Activated T-cell treated with anti-CD3 and anti-CD28 coated beads for 24 hours (primary cell): ENCODE measurements at regions not wholly inside any gene's neighbourhood (a gene's known extent, or its start where the extent isn't known, plus 50 kb on each side); places are given as distances from the start of the nearest gene placed in this dataset.
"Not testable (repeated sequence)": the region's sequence is repeated elsewhere in the genome, so short reads cannot be mapped to it uniquely, and the experiment has no call there.

ENCODE experiments used
- DNase-seq: peaks from one replicate; pipeline ENCODE4 v3.0.0-alpha.2; 2020; ENCODE audit warnings: low read depth

DNA sequence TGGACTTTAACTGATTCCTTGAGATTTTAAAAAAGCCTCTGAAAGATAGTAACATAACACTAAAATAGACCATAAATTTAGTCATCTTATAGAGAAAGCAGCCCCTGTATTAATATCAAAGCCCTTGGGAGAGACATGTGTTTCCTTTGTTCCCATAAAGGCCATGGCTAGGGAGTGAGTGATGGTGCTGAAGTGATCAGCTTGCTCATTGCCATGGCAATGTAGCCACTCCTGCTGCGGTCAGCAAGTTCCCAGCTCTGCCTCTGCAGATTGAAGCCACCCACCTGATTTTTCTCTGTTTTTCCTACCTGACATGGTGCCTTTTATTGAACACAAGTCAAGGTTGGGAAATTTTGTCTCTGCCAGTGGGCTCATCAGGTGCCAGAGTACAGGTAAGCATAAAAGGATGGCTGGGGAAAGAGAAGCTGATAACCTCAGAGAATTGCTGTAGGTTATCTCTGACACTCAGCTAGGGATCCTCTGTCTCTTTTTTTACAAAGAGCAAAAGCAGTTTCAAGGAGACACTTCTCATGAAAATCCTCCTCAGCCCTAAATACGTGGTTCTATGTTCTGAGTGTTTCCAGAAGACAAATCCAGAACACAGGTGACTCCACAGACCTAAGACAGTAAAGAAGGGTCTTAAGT lies 296.3 kb upstream of the NMUR2 start:
- no peak for DNase-seq

DNA sequence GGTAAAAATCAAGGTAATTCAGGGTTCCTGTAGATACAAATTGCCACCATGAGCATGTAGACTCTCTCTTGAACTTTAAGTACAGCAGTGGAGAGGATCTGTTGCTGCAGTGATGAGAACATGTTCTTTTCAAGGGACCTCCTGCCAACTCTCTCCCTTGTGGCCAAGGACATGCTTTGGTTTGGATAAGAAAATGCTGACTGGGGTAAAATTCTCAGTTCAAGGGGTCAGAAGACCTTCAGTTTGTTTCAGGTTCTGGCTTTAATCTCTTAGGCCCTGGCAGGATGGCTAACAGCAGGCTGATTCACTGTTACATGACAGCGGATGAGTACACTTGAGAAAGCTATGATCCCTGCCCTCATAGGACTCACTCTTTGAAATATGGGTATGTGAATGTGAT lies 299.2 kb upstream of the NMUR2 start:
- no peak for DNase-seq

DNA sequence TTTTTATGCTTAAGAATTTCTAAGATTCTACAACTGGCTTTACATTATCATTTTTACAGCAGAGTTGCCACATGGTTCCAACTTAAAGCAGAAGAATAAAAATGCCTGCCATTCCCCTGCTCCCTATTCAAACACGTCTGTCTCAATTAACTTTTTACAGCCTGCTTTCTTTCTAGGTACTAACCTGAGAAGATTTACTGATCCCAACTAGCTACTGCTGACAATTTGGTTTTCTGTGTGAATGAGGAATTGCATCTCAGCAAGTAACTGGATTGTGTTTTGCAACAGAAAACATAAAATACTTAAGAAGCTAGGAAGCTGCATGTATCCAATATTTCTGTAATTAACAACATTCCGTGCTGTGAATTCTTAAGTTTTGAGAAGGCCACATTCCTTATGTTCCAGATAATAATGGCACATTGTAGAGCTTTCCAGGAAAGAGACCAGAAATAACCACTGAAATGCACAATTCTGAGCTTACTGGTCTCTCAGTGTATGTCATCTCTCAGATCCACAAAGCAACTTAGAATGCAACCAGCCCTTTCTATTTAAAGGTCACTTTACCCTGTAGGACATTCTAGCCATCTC lies 306.8 kb upstream of the NMUR2 start:
- DNase-seq = no peak

DNA sequence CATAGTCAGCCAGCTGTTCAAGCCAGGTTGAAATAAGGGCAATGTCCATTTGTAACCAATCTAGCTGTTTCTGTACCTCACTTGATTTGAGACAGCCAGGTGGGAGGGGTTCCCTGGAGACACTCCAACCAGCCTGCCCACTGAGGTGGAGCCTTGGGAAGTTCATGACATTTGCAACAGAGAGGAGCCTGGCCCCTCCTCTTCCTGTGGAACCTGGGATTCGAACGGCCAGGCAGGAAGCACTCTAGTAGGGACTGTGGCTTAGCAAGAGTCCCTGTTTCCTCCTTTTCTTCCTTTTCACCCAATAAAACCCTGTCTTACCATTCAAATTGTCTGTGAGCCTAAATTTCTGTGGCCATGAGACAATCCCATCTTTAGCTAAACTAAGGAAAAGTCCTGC lies 312.3 kb upstream of the NMUR2 start:
- no peak for DNase-seq

DNA sequence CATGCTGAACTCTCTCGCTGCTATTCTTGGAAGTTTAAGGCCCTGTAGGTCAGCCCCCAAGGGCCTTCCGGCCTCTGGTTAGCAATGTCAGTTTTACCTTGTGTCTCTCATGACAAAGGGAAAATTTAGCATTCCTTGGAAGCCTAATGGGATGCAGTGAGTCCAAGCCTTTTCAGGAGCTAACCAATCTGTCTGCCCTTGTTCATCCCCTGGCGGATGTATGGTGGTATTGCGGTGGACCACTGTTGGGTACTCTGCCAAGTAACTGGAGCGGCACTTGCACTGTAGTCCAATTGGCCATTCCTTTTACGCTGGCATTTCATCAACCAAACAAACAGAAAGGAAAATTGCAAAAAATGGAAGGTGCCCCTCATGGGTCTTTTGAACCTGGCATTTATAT lies 318.4 kb upstream of the NMUR2 start:
- no peak for DNase-seq

DNA sequence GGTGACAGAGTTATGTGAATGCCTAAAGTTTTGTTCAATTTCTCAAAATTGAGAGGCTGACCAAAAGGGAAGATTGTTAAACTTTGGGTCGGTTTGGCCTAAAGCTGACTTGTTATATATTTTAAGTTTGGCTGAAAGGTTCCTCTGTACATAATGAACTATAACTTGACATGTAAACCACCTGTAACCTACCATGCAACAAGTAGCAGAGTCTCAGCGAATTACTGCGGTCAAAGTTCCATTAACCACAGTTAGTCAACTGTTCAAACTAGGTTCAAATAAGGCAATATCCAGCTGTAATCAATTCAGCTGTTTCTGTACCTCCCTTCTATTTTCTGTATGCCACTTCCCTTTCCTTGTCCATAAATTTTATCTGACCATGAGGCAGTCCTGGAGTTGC lies 325.1 kb upstream of the NMUR2 start:
- no peak for DNase-seq

DNA sequence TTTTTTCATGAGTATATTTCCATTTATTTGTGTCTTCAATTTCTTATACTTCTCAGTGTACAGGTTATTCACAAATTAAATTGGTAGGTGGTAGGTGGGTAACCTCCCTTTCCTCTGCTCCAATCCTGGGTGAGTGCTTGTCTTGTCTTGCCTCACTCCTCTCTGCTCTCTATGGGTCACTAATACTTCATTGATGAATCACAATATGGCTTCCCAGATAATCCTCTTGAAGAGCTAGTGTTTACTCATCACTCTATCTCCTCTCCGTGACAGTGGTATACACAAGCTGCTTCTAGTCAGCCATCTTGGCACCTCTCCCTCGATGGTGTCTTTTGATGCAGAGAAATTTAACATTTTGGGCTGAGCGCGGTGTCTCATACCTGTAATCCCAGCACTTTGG lies 331.8 kb upstream of the NMUR2 start:
- DNase-seq = no peak

DNA sequence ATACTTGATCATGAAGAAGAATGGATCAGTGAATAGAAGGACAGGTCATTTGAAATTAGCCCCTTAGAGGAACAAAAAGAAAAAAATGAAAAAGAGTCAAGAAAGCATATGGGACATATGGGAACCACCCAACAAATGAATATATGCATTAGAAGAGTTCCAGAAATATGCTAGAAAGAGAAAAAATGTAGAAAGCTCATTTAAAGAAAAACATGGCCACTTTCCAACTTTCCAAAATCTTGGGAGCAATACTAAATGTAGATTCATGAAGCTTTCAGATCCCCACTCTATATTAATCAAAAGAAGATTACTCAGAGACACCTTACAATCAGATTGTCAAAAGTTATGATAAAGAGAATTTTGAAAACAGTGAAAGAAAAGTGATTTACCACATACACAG lies 334.8 kb upstream of the NMUR2 start:
- no peak for DNase-seq

DNA sequence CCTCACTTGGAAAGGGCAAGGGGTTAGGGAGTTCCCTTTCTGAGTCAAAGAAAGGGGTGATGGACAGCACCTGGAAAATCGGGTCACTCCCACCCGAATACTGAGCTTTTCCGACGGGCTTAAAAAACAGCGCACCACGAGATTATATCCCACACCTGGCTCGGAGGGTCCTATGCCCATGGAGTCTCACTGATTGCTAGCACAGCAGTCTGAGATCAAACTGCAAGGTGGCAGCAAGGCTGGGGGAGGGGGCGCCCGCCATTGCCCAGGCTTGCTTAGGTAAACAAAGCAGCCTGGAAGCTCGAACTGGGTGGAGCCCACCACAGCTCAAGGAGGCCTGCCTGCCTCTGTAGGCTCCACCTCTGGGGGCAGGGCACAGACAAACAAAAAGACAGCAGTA lies 336.0 kb upstream of the NMUR2 start:
- not testable (repeated sequence) for DNase-seq

DNA sequence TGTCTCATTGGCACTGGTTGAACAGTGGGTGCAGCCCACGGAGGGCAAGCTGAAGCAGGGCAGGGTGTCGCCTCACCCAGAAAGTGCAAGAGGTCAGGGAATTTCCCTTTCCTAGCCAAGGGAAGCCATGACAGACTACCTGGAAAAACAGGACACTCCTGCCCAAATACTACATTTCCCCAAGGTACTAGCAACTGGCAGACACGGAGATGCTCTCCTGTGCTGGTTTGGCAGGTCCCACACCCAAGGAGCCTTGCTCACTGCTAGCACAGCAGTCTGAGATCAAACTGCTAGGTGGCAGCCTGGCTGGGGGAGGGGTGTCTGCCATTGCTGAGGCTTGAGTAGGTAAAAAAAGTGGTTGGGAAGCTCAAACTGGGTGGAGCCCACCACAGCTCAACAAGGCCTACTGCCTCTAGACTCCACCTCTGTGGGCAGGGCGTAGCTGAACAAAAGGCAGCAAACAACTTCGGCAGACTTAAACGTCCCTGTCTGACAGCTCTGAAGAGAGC lies 382.7 kb upstream of the NMUR2 start:
- DNase-seq = not testable (repeated sequence)

DNA sequence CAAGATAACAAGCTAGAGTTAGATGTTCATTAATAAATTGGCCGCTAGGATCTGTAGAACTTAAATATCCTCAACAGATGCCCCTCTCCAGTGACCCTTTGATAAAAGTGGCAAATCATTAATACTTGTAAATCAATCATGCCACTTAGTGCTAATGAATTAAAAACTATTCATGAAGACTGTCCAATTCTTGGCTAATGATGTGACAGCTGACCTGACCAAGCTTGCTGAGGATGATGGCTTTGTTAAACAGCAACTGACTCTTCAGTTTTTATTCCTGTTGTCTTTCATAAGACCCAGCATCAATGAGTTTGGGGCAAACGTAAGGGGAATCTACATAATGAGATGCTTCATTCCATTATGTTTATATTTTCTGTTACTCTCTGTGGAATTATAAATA lies 396.8 kb upstream of the NMUR2 start:
- no peak for DNase-seq

DNA sequence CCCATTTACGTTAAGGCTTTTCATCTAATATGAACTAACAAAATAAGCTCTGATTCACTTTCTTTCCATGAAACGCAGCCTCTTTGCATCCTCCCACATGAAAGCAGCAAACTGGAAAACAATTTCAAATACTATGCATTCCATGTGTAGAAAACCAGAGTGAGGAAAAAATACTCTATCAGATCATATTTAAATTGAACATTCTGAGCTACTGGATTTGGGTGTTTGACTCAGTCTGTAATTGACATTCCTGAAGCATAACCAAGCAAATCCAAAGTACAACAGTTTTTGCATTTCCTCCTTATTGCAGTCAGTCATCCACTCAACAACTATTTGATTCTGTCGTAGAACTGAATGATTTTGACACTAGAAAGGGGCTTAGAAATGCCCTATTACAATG lies 399.1 kb upstream of the NMUR2 start:
- no peak for DNase-seq

DNA sequence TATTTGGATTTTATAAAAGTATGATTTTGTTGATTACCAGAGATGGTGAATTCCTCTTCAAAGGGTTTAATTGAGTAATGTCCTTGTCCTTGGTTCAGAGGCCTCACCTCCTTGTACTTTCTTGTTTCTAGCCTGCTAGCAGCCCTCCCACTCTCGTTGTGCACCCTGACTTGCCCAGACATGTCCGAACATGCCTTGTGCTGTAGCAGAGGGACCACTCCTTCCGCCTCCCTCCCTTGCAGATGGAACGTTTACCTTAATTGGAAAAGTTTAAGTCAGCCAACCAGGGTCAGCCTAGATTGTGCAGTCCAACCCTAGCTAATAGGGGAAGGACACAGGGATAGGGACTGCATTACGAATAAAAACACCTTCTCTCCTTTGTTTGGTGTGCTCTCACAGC lies 406.9 kb upstream of the NMUR2 start:
- DNase-seq = no peak

DNA sequence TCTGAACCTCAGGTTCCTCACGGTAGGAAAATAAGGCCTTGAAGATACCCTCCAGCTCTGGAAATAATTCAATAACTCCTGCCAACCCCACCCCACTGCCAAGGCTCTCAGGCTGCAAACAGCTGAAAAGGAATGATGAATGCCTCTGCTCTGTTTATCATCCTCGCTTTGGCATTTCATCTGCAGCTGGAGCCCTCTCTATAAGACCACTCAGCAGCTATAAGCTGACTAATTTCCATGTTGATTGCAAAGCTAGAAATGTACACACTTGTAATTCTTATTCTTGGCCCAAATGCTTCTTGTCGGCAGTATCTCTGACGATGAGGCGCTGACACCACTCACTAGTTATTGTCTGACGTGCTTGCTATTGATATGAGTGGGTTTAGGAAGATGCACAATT lies 408.4 kb upstream of the NMUR2 start:
- DNase-seq = no peak

DNA sequence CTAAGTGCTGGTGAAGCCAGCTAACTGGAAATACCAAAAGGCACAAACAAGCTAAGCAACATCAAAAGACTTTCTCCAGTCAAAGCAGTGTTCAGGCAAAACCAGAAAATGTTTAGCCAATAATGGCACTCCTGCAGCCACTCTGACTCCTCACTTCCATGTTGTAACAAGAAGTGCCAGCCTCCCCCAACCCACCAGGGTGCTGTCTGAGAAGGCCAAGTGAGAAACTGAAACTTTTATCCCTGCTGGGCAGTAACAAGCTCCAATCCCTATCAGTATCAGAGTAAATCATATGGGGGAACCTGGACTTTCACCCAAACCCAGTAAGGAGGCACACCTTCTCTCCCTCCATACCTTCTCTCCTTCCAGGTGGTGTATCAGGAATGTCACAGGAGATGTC lies 414.8 kb upstream of the NMUR2 start:
- no peak for DNase-seq

DNA sequence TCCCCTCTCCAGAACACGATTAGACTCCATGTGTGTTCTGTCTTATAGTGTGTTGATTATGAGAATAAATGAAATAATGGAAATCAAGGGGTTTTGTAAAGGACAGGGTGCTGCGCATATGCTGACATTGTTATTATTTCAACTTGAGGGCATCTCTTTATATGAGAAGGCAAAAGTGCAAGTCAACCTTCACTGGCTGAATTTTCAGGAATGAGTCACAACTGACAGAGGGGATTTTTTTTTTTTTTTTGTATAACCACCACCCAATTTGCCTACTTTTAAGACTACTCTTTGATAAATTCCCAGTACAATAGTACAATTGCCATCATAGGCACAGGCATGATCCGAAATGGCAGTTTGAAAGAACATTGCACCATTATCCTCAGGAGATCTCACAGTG lies 419.2 kb upstream of the NMUR2 start:
- DNase-seq = no peak

DNA sequence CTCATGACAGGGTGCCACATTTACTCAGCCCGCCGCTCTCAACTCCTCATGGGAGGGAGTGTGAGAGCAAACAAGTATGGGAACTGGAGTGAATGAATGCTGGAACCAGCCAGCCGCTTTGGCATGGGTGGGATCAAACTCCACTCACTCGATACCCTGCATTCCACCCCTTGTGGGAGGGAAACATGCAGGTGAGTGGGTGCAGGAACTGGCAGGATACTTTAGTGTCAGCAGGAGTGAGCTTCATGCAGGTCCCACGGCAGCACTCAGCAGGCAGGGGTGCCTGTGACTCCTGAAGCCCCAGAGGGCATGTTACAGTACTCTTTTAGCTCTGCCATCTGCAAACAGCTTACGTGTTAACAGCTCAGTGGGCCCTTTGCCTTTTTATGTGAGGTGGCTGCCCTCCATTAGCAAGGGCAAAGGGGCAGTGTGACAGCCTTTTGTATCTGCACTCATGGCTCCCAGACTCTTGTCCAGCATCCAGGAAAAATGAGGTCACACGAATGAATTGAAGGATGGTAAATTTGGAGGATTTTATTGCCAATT lies 433.2 kb upstream of the NMUR2 start:
- DNase-seq = no peak

DNA sequence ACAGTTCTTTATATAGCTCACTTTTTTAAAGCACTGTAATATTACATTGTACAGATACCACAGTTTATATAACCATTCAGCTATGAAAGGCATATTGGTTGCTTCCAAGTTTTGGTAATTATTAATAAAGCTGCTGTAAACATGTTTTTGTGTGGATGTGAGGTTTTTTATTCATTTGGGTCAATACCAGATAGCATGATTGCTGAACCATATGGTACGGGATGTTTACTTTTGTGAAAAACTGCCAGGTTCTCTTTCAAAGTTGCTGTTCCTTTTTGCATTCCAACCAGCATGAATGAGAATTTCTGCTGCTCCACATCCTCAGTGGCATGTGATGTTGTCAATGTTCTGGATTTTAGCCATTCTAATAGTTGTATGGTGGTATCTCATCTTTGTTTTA lies 439.6 kb upstream of the NMUR2 start:
- no peak for DNase-seq

DNA sequence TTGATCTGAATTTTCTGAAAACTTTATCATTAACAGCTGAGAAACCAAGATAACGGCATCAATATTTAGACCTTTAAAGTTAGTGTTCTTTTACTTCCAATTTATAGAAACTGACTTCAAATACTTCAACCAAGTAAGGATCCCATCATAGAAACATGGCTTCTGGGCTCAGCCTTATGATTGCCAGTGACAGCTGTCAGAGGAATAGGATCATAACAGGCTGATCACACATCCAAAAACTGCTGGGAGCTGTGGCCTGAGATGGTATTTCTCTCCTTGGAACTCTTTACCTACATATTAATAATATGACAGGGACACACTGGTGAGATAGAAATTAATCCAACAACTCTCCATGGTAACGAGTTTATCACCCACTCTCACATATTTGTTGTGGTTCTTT lies 448.3 kb upstream of the NMUR2 start:
- DNase-seq = no peak

DNA sequence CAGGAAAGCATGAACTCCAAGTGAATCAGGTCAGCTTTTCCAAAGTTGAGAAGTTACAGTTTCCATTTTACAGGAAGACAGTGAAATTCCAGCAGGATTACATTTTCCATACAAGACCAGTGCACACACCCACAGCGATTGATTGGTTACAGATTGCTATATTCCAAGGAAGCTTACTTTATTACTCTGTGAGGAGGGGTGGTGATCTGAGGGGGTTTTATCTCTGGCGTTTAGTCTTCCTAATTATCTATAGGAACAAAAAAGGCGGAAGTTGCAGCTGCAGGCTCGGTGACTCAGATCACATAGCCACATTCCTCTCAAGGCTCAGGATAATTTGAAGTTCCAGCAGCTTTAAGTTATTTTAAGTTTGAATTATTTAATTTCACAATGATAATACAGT lies 450.4 kb upstream of the NMUR2 start:
- DNase-seq = no peak

DNA sequence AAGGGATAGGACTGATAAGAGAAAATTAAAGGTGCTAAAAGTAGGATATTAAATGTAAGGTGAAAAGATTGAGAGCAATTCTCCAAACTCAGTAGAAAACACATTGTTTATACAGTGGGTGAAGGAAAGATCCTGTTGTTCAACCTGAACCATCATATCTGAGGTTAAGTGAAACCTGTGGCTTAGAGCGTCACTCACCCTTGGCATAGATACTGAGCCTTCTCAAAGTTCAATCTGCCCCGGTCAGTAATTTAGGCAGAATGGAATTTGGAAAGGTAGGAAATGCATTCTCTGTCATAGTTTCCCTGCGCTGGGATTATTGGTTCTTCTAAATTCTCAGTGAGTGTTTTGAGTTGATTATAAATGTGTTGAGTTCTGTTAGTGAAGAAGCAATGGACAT lies 456.2 kb upstream of the NMUR2 start:
- DNase-seq = no peak

DNA sequence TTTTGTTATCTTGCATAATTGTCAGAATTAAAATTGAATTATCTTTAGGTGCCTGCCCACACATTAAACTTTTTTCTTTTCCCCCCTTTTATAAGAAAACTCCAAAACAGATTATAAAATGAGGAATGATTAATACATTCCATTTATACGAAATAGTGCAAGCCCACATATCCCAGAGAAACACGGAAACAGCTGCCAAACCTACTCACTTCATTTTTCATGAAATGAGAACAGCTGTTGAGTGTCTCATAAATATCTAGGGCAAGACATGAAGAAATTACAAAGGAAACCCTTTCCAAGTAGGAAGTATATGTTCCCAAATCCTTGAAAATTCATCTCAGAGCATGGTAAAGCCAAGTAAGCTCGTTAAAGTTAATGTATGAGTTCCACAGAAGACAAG lies 459.4 kb upstream of the NMUR2 start:
- no peak for DNase-seq

DNA sequence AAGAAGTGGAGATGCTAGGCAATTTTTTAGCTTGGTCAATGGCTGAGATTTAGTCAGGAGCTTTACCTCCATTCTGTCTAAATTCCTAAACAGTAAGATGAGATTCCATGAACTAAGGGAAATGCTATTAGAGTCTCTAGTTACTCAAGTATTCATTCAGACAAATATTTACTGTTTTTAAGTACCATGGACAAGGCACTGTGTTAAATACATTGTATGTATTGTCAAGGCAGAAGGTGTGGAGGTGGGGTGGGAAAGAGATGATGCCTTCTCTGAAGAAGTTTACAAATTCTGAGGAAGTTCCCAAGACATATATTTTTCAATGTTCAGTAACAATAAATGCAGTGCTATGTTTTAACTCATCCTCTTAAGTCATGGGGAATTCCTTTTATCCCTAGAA lies 459.9 kb upstream of the NMUR2 start:
- DNase-seq = no peak

DNA sequence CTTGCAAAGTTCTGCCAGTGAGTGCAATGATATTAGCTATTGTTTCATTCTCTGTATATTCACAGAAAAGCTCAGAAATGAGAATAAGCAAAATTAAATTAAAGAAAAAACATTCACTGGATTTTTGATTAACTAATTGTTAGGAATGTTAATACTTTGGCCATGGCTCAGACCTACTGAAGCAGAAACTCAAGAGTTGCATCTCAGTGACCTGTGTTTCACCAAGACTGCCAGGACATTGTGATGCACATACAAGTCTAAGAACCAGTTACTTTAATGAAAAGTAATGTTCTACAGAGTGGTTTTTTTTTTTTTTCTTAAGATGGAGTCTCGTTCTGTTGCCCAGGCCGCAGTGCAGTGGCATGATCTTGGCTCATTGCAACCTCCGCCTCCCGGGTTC lies 464.9 kb upstream of the NMUR2 start:
- no peak for DNase-seq
